IMR-90 (cell line): ENCODE measurements at regions not wholly inside any gene's neighbourhood (a gene's known extent, or its start where the extent isn't known, plus 50 kb on each side); places are given as distances from the start of the nearest gene placed in this dataset.

ENCODE experiments used
- ATAC-seq: fragments of 200-7000 bp; cut with Tn5 transposase; 2 replicates; pipeline ENCODE4 v1.9.1; 2020; ENCODE audit warnings: low read depth, mild to moderate bottlenecking, moderate library complexity
- BruUV-seq: library from RNA; stranded (reverse); fragments of 400-500 nt; replicated peaks from 2 replicates; lab custom pipeline; 2021; lab: Mats Ljungman, UMichigan
- CTCF ChIA-PET: fragments of 300-600 bp; formaldehyde crosslinking; extraction: SDS; loops from one replicate; lab custom pipeline; 2021; ENCODE audit warnings: antibody characterized with exemption; lab: Yijun Ruan, JAX
- POLR2A ChIA-PET: fragments of 300-600 bp; sonication (Branson Sonifier 250); formaldehyde crosslinking; loops from one replicate; lab custom pipeline; 2022; ENCODE audit warnings: antibody characterized with exemption; ENCODE audit not compliant: unreplicated experiment; lab: Charles Lee
- DNase-seq: peaks from one replicate; pipeline ENCODE4 v3.0.0; 2013
- H2AFZ ChIP-seq: replicated peaks from 2 replicates; pipeline ENCODE3; 2013; ENCODE audit warnings: low read length, mild to moderate bottlenecking; ENCODE audit not compliant: poor library complexity
- H2AK5ac ChIP-seq: 2 replicates; pipeline ENCODE4 v1.6.1; 2013; ENCODE audit warnings: low read depth, low read length, inconsistent platforms
- H2AK9ac ChIP-seq: replicated peaks from 2 replicates; pipeline ENCODE3; 2013; ENCODE audit warnings: mild to moderate bottlenecking, low read depth, low read length, moderate library complexity; ENCODE audit not compliant: poor library complexity
- H2BK120ac ChIP-seq: 2 replicates; pipeline ENCODE4 v1.6.1; 2013; ENCODE audit warnings: low read depth, low read length, inconsistent platforms
- H2BK15ac ChIP-seq: 3 replicates; pipeline ENCODE4 v1.6.1; 2013; ENCODE audit warnings: low read depth, low read length, inconsistent platforms
- H2BK20ac ChIP-seq: 2 replicates; pipeline ENCODE4 v1.6.1; 2013; ENCODE audit warnings: low read depth, mild to moderate bottlenecking, inconsistent platforms, low read length, moderate library complexity
- H2BK5ac ChIP-seq: 2 replicates; pipeline ENCODE4 v1.6.1; 2013; ENCODE audit warnings: mild to moderate bottlenecking, low read depth, low read length, inconsistent platforms; ENCODE audit not compliant: poor library complexity, severe bottlenecking
- H3K14ac ChIP-seq: replicated peaks from 2 replicates; pipeline ENCODE4 v1.6.1; 2013; ENCODE audit warnings: low read depth, low read length, inconsistent platforms
- H3K18ac ChIP-seq: 2 replicates; pipeline ENCODE4 v1.6.1; 2013; ENCODE audit warnings: low read depth, low read length, control low read depth
- H3K23ac ChIP-seq: 2 replicates; pipeline ENCODE4 v1.6.1; 2013; ENCODE audit warnings: low read depth, low read length, inconsistent platforms
- H3K27ac ChIP-seq: 2 replicates; pipeline ENCODE4 v1.5.1; 2013; ENCODE audit warnings: mild to moderate bottlenecking, control low read depth, low read length; ENCODE audit not compliant: insufficient read depth
- H3K27me3 ChIP-seq: 2 replicates; pipeline ENCODE4 v1.6.1; 2013; ENCODE audit warnings: low read length; ENCODE audit not compliant: control insufficient read depth, insufficient read depth
- H3K36me3 ChIP-seq: 2 replicates; pipeline ENCODE4 v1.6.1; 2013; ENCODE audit warnings: low read length, mixed read lengths; ENCODE audit not compliant: control insufficient read depth, insufficient read depth
- H3K4ac ChIP-seq: 2 replicates; pipeline ENCODE4 v1.6.1; 2013; ENCODE audit warnings: low read depth, low read length, inconsistent platforms
- H3K4me1 ChIP-seq: 2 replicates; pipeline ENCODE4 v1.6.1; 2013; ENCODE audit warnings: low read length, mixed read lengths; ENCODE audit not compliant: control insufficient read depth, insufficient read depth
- H3K4me2 ChIP-seq: 2 replicates; pipeline ENCODE4 v1.6.1; 2013; ENCODE audit warnings: low read depth, mild to moderate bottlenecking, control low read depth, low read length, moderate library complexity
- H3K4me3 ChIP-seq: 2 replicates; pipeline ENCODE4 v1.5.1; 2013; ENCODE audit warnings: low read depth, mild to moderate bottlenecking, control low read depth, low read length, moderate library complexity; ENCODE audit not compliant: insufficient read depth
- H3K56ac ChIP-seq: 2 replicates; pipeline ENCODE4 v1.6.1; 2013; ENCODE audit warnings: low read length, inconsistent platforms; ENCODE audit not compliant: insufficient read depth; ENCODE audit errors: extremely low read depth
- H3K79me1 ChIP-seq, 2 experiments: 2 replicates each; pipeline ENCODE4 v1.6.1; 2013; ENCODE audit warnings: low read length in 2 of 2, inconsistent platforms in 1 of 2, low read depth in 1 of 2
- H3K9ac ChIP-seq: 2 replicates; pipeline ENCODE4 v1.6.1; 2013; ENCODE audit warnings: low read depth, low read length, control low read depth
- H3K9me1 ChIP-seq: 2 replicates; pipeline ENCODE4 v1.6.1; 2013; ENCODE audit warnings: low read length, inconsistent platforms; ENCODE audit not compliant: insufficient read depth
- H3K9me3 ChIP-seq: 2 replicates; pipeline ENCODE4 v1.6.1; 2013; ENCODE audit warnings: low read length; ENCODE audit not compliant: control insufficient read depth, insufficient read depth
- H4K20me1 ChIP-seq: 2 replicates; pipeline ENCODE4 v1.6.1; 2013; ENCODE audit warnings: low read length, inconsistent platforms; ENCODE audit not compliant: insufficient read depth
- H4K5ac ChIP-seq: 2 replicates; pipeline ENCODE4 v1.6.1; 2013; ENCODE audit warnings: mild to moderate bottlenecking, low read depth, low read length, control low read depth
- H4K8ac ChIP-seq, 2 experiments: 2 replicates each; pipeline ENCODE4 v1.6.1; 2013; ENCODE audit warnings: low read depth in 2 of 2, low read length in 2 of 2, control low read depth in 1 of 2, inconsistent platforms in 1 of 2
- H4K91ac ChIP-seq: 2 replicates; pipeline ENCODE4 v1.6.1; 2013; ENCODE audit warnings: low read depth, low read length, inconsistent platforms; ENCODE audit not compliant: insufficient read depth
- RAD21 ChIP-seq: IDR thresholded peaks from 2 replicates; pipeline ENCODE4 v1.6.1; 2012; ENCODE audit warnings: low read length, improper control_type of control experiment
- SMC3 ChIP-seq: fragments of 150-350 bp; IDR thresholded peaks from 2 replicates; pipeline ENCODE4 v1.6.1; 2016; ENCODE audit warnings: low read depth, mild to moderate bottlenecking, antibody characterized with exemption, low read length, moderate library complexity
- WGBS, 2 experiments: methylation state at CpG; one replicate each; pipeline versions ENCODE4 v1.1.5 to v1.1.7; 2013; ENCODE audit warnings: missing lambda C conversion rate in 2 of 2; ENCODE audit not compliant: insufficient read length in 1 of 2; ENCODE audit errors: extremely low coverage in 2 of 2; 5-methylcytosine and 5-hydroxymethylcytosine counted together
- dilution Hi-C: fragments of 300-500 bp; cut with HindIII; formaldehyde crosslinking; loops from one replicate; pipeline ENCODE4 v1.14.3; 2018; ENCODE audit warnings: low sequenced_read_pairs; ENCODE audit not compliant: unreplicated experiment
- in situ Hi-C: fragments of 300-500 bp; cut with MboI; formaldehyde crosslinking; loops from 3 replicates; pipeline ENCODE4 v1.14.3; 2019; ENCODE audit warnings: low sequenced_read_pairs, inconsistent platforms, mixed read lengths
- intact Hi-C: fragments of 100-400 bp; cut with micrococcal nuclease; formaldehyde crosslinking; loops from 2 replicates; pipeline ENCODE4 v1.10.0; 2022
- TF ChIP-seq, protein P1 (sequence below): conservative IDR thresholded peaks from 2 replicates; pipeline ENCODE4 v1.5.1; 2012; ENCODE audit warnings: mild to moderate bottlenecking, low read depth, low read length, improper control_type of control experiment

DNA sequence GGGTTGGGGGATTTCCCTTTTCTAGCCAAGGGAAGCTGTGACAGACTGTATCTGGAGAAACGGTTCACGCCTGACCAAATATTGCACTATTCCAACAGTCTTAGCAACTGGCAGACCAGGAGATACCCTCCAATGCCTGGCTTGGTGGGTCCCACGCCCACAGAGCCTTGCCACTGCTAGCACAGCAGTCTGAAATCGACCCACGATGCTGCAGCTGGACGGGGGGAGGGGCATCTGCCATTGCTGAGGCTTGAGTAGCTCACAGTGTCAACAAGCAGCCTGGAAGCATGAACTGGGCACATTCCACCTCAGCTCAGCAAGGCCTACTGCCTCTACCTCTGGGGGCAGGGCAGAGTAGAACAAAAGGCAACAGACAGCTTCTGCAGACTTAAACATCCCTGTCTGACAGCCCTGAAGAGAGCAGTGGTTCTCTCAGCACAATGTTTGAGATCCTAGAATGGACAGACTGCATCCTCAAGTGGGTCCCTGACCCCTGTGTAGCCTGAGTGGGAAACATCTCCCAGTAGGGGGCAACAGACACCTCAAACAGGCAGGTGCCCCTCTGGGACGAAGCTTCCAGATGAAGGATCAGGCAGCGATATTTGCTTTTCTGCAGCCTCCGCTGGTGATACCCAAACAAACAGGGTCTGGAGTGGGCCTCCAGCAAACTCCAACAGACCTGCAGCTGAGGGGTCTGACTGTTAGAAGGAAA, 89.9 kb upstream of the ECI2 start:
- DNase-seq = peak; percentile 64
- dilution Hi-C loops = no loop called here
- BruUV-seq = no TSS peak
- no peak overlapping the region for H2BK20ac ChIP-seq
- H2AFZ ChIP-seq = no peak overlapping the region
- H3K27me3 ChIP-seq = 0 out of 2 replicates have a peak, but pooled peaks cover 2% of the 10 kb centered on the region
- H2BK120ac ChIP-seq = no peak overlapping the region
- intact Hi-C loops = no loop called here
- WGBS, 2 experiments = no CpG with 5 or more reads among the region's 9 CpGs
- no peaks in the 10 kb centered on the region for H3K79me1 ChIP-seq
- TF ChIP-seq SMC3 (no peak), RAD21 (0 out of 2 replicates have a peak, but pooled peaks have one; percentile 2)
- TF ChIP-seq, protein P1, sequence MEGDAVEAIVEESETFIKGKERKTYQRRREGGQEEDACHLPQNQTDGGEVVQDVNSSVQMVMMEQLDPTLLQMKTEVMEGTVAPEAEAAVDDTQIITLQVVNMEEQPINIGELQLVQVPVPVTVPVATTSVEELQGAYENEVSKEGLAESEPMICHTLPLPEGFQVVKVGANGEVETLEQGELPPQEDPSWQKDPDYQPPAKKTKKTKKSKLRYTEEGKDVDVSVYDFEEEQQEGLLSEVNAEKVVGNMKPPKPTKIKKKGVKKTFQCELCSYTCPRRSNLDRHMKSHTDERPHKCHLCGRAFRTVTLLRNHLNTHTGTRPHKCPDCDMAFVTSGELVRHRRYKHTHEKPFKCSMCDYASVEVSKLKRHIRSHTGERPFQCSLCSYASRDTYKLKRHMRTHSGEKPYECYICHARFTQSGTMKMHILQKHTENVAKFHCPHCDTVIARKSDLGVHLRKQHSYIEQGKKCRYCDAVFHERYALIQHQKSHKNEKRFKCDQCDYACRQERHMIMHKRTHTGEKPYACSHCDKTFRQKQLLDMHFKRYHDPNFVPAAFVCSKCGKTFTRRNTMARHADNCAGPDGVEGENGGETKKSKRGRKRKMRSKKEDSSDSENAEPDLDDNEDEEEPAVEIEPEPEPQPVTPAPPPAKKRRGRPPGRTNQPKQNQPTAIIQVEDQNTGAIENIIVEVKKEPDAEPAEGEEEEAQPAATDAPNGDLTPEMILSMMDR = 0 out of 2 replicates have a peak, but pooled peaks have one; percentile 9
- CTCF ChIA-PET = interaction anchor here (0.5 to 1.6 kb wide), 3 partner anchors 29 to 179 kb away, joined by 3 to 5 read pairs (median 3); no protein-coding TSS in a partner anchor
- H2BK15ac ChIP-seq = no peak overlapping the region
- H3K18ac ChIP-seq = no peak overlapping the region
- H2AK9ac ChIP-seq = no peak overlapping the region
- peak overlapping the region; percentile 60 for H3K4ac ChIP-seq
- H4K91ac ChIP-seq = peak overlapping the region; percentile 27; the same call in 1 of the 2 replicates
- 0 out of 2 replicates have a peak overlapping the region, but pooled peaks have one; percentile 2 for H3K27ac ChIP-seq
- in situ Hi-C loops = no loop called here
- H3K4me3 ChIP-seq = no peak overlapping the region
- no peaks in the 10 kb centered on the region for H3K9me3 ChIP-seq
- H4K5ac ChIP-seq = no peak overlapping the region
- POLR2A ChIA-PET = no interaction called here
- no peak overlapping the region for H3K4me2 ChIP-seq
- no peak overlapping the region for H4K8ac ChIP-seq
- H2BK5ac ChIP-seq = no peak overlapping the region
- H3K56ac ChIP-seq = no peak overlapping the region
- H3K9ac ChIP-seq = no peak overlapping the region
- H3K9me1 ChIP-seq = peaks cover 4% of the 10 kb centered on the region; the same call in 1 of the 2 replicates
- no peaks in the 10 kb centered on the region for H4K20me1 ChIP-seq
- H3K23ac ChIP-seq = no peak overlapping the region
- peaks cover 8% of the 10 kb centered on the region for H3K4me1 ChIP-seq
- no peak overlapping the region for H3K14ac ChIP-seq
- no peaks in the 10 kb centered on the region for H3K36me3 ChIP-seq
- ATAC-seq = peak; percentile 83
- H2AK5ac ChIP-seq = no peak overlapping the region
